ENCODE measurements at regions not wholly inside any gene's neighbourhood (a gene's known extent, or its start where the extent isn't known, plus 50 kb on each side); places are given as distances from the start of the nearest gene placed in this dataset.

- Histone ChIP-seq H3K27me3 (replicated peaks in 1 of 2; ENCODE audit: control insufficient read depth in 2 of 2, insufficient read depth in 2 of 2, low read length in 1 of 2) (no peaks in the 10 kb centered on the region), H3K4me3 (no peak overlapping the region), H4K20me1 (ENCODE audit: control insufficient read depth, insufficient read depth) (no peaks in the 10 kb centered on the region), H3K79me2 (ENCODE audit: control insufficient read depth, insufficient read depth, low read length) (no peaks in the 10 kb centered on the region), H3K36me3 (ENCODE audit: control insufficient read depth in 2 of 2, insufficient read depth in 2 of 2, low read length in 1 of 2) (no peaks in the 10 kb centered on the region), H3K4me1 (ENCODE audit: control insufficient read depth, insufficient read depth, low read length) (no peaks in the 10 kb centered on the region), H3K9me3 (replicated peaks; ENCODE audit: control insufficient read depth, insufficient read depth, low read length) (no peaks in the 10 kb centered on the region), H3K4me2 (ENCODE audit: control insufficient read depth, insufficient read depth) (no peak overlapping the region), H3K27ac (ENCODE audit: control insufficient read depth, insufficient read depth) (no peak overlapping the region), H2AFZ (ENCODE audit: control insufficient read depth, low read depth, low read length) (no peak overlapping the region), H3K9ac (ENCODE audit: control insufficient read depth, insufficient read depth, low read length) (no peak overlapping the region)
- FAIRE-seq (no peak), DNase-seq (ENCODE audit: low read depth, low spot score) (no peak), ATAC-seq (no peak)
- WGBS (ENCODE audit: insufficient coverage, insufficient replicate concordance, low lambda C conversion rate, missing lambda C conversion rate): 14% methylated on average over 5 of the region's 5 CpGs
- TF ChIP-seq EZH2 (IDR thresholded peaks at IDR 0.05; ENCODE audit: borderline replicate concordance, control insufficient read depth, low read depth, low read length): no peak
- TF ChIP-seq NKRF (conservative IDR thresholded peaks at IDR 0.05): no peak
- POLR2A ChIA-PET: no interaction called here
- RAD21 ChIA-PET (ENCODE audit: unreplicated experiment): no interaction called here
- CTCF ChIA-PET: no interaction called here
- in situ Hi-C loops (cut with MboI): no loop called here
- BruUV-seq (replicated peaks): no TSS peak
- SMC1A ChIA-PET (ENCODE audit: uncharacterized antibody, unreplicated experiment): no interaction called here
- intact Hi-C loops (cut with micrococcal nuclease; ENCODE audit: unreplicated experiment): no loop called here
Measured at GRCh38 chr5:8238080-8238479, 369.1 kb downstream of the MTRR start.

GRCh38 chr5:8239198-8239597, 370.2 kb downstream of the MTRR start:
- no peak for FAIRE-seq
- no peak overlapping the region for H3K4me3 ChIP-seq

More at GRCh38 chr5:8239198-8239597, 370.2 kb downstream of the MTRR start:
- intact Hi-C loops (cut with micrococcal nuclease; ENCODE audit: unreplicated experiment) (no loop called here), in situ Hi-C loops (cut with MboI) (no loop called here)
- H3K79me2 ChIP-seq (ENCODE audit: control insufficient read depth, insufficient read depth, low read length): no peaks in the 10 kb centered on the region
- H3K27ac ChIP-seq (ENCODE audit: control insufficient read depth, insufficient read depth): no peak overlapping the region
- H3K9me3 ChIP-seq (replicated peaks; ENCODE audit: control insufficient read depth, insufficient read depth, low read length): no peaks in the 10 kb centered on the region
- no peak overlapping the region for H3K9ac ChIP-seq (ENCODE audit: control insufficient read depth, insufficient read depth, low read length)
- DNase-seq (ENCODE audit: low read depth, low spot score) (no peak), ATAC-seq (no peak)
- ChIA-PET RAD21 (ENCODE audit: unreplicated experiment) (no interaction called here), SMC1A (ENCODE audit: uncharacterized antibody, unreplicated experiment) (no interaction called here), POLR2A (no interaction called here), CTCF (no interaction called here)
- TF ChIP-seq HDAC2 (IDR thresholded peaks at IDR 0.05) (no peak), NR2F1 (conservative IDR thresholded peaks at IDR 0.05) (no peak), ZNF384 (IDR thresholded peaks at IDR 0.05; ENCODE audit: borderline replicate concordance, low read depth, low read length) (no peak), SREBF1 (IDR thresholded peaks at IDR 0.05; ENCODE audit: low read length) (no peak), E4F1 (IDR thresholded peaks at IDR 0.05; ENCODE audit: borderline replicate concordance, partially characterized antibody) (no peak), ATF3 (IDR thresholded peaks at IDR 0.05; ENCODE audit: borderline replicate concordance, extremely low read depth, low read depth, low read length) (no peak), YY1 (IDR thresholded peaks at IDR 0.05; ENCODE audit: low read depth, low read length) (no peak), TARDBP (IDR thresholded peaks at IDR 0.05; ENCODE audit: borderline replicate concordance) (no peak), RUNX3 (IDR thresholded peaks at IDR 0.05; ENCODE audit: low read length) (no peak), ZNF274 (IDR thresholded peaks at IDR 0.05; ENCODE audit: insufficient read depth, insufficient read length) (no peak)
- H3K4me1 ChIP-seq (ENCODE audit: control insufficient read depth, insufficient read depth, low read length): no peaks in the 10 kb centered on the region
- no peaks in the 10 kb centered on the region for H3K36me3 ChIP-seq (ENCODE audit: control insufficient read depth in 2 of 2, insufficient read depth in 2 of 2, low read length in 1 of 2)
- H4K20me1 ChIP-seq (ENCODE audit: control insufficient read depth, insufficient read depth): no peaks in the 10 kb centered on the region
- 48% methylated on average over 5 of the region's 5 CpGs for WGBS (ENCODE audit: insufficient coverage, insufficient replicate concordance, low lambda C conversion rate, missing lambda C conversion rate)
- H2AFZ ChIP-seq (ENCODE audit: control insufficient read depth, low read depth, low read length): no peak overlapping the region
- no TSS peak for BruUV-seq (replicated peaks)
- H3K4me2 ChIP-seq (ENCODE audit: control insufficient read depth, insufficient read depth): no peak overlapping the region
- no peaks in the 10 kb centered on the region for H3K27me3 ChIP-seq (replicated peaks in 1 of 2; ENCODE audit: control insufficient read depth in 2 of 2, insufficient read depth in 2 of 2, low read length in 1 of 2)

Measured in GM12878 (cell line).